Gastroesophageal sphincter (tissue), 3 donors: ENCODE measurements at regions not wholly inside any gene's neighbourhood (a gene's known extent, or its start where the extent isn't known, plus 50 kb on each side); places are given as distances from the start of the nearest gene placed in this dataset.

ENCODE experiments used
- EP300 ChIP-seq: sonication (generic); formaldehyde crosslinking; IDR thresholded peaks from one replicate; pipeline ENCODE4 v1.6.1; 2017; ENCODE audit warnings: antibody characterized with exemption, mild to moderate bottlenecking
- POLR2A ChIP-seq, 2 donors: fragments of 450-650 bp; IDR thresholded peaks; one replicate each; pipeline ENCODE4 v1.6.1; 2017; ENCODE audit warnings: antibody characterized with exemption in 2 of 2, mild to moderate bottlenecking in 2 of 2, moderate library complexity in 1 of 2
- POLR2AphosphoS5 ChIP-seq: sonication (generic); formaldehyde crosslinking; IDR thresholded peaks from one replicate; pipeline ENCODE4 v1.6.1; 2017; ENCODE audit warnings: antibody characterized with exemption
- TF ChIP-seq, protein P1 (sequence below), 4 experiments: fragments of 200-600 bp in 2 of 4; fragments of 450-650 bp in 2 of 4; sonication (generic) in 1 of 4; IDR thresholded peaks; one replicate each; pipeline ENCODE4 v1.5.1; 2017 to 2019; ENCODE audit warnings: antibody characterized with exemption in 4 of 4, mild to moderate bottlenecking in 2 of 4, moderate library complexity in 2 of 4

DNA sequence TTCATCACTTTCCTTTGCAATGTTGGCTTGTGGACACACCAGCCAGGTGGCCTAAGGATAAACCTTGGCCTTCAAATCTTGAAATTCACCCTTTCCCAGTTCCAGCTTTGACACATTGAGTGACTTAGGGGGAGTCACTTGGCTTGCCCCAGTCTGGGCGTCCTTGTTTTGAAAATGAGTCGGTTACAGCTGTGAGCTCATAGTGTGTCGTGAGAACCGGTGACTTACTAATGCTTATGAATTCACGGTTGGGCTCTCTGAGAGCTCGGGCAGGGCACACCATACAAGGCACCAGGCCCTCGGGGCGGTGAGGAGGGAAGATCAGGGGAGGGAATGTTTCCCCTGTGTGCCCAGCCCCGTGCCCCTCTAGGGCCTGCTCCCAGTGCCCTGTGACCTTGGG, 126.9 kb upstream of the TMPRSS2 start:
- TF ChIP-seq, protein P1, sequence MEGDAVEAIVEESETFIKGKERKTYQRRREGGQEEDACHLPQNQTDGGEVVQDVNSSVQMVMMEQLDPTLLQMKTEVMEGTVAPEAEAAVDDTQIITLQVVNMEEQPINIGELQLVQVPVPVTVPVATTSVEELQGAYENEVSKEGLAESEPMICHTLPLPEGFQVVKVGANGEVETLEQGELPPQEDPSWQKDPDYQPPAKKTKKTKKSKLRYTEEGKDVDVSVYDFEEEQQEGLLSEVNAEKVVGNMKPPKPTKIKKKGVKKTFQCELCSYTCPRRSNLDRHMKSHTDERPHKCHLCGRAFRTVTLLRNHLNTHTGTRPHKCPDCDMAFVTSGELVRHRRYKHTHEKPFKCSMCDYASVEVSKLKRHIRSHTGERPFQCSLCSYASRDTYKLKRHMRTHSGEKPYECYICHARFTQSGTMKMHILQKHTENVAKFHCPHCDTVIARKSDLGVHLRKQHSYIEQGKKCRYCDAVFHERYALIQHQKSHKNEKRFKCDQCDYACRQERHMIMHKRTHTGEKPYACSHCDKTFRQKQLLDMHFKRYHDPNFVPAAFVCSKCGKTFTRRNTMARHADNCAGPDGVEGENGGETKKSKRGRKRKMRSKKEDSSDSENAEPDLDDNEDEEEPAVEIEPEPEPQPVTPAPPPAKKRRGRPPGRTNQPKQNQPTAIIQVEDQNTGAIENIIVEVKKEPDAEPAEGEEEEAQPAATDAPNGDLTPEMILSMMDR (IDR thresholded peaks at IDR 0.05): no peak
- TF ChIP-seq POLR2A (IDR thresholded peaks at IDR 0.05) (no peak), EP300 (no peak), POLR2AphosphoS5 (no peak)
